Heart left ventricle (tissue), 16 donors: ENCODE measurements at regions not wholly inside any gene's neighbourhood (a gene's known extent, or its start where the extent isn't known, plus 50 kb on each side); places are given as distances from the start of the nearest gene placed in this dataset.

Source experiments
- ATAC-seq, 4 donors: fragments of 200-7000 bp; cut with Tn5 transposase; one replicate each; pipeline ENCODE4 v1.9.1; 2020 to 2022; ENCODE audit warnings: moderate library complexity in 4 of 4, mild to moderate bottlenecking in 3 of 4, moderate number of reproducible peaks in 1 of 4
- DNase-seq, 5 donors: peaks; one replicate each; pipeline ENCODE4 v3.0.0-alpha.2; 2020
- H3K27ac ChIP-seq, 12 donors: fragments of 200-600 bp; sonication (generic) in 4 of 12; one replicate each; pipeline versions ENCODE4 v1.5.0 to v1.8.0; 2016 to 2022; ENCODE audit warnings: mild to moderate bottlenecking in 2 of 12
- H3K27me3 ChIP-seq, 9 donors: fragments of 200-600 bp; sonication (generic) in 2 of 9; one replicate each; pipeline versions ENCODE4 v1.5.1 to v1.8.0; 2016 to 2022; ENCODE audit warnings: mild to moderate bottlenecking in 3 of 9
- H3K36me3 ChIP-seq, 9 donors: fragments of 200-600 bp; sonication (generic) in 2 of 9; one replicate each; pipeline versions ENCODE4 v1.5.0 to v1.8.0; 2018 to 2022; ENCODE audit warnings: mild to moderate bottlenecking in 2 of 9
- H3K4me1 ChIP-seq, 12 donors: fragments of 200-600 bp; sonication (generic) in 4 of 12; one replicate each; pipeline versions ENCODE4 v1.5.0 to v1.8.0; 2016 to 2022; ENCODE audit warnings: mild to moderate bottlenecking in 3 of 12
- H3K4me3 ChIP-seq, 12 donors: fragments of 200-600 bp; sonication (generic) in 4 of 12; one replicate each; pipeline versions ENCODE4 v1.5.0 to v1.8.0; 2017 to 2022; ENCODE audit warnings: mild to moderate bottlenecking in 9 of 12, moderate library complexity in 4 of 12
- H3K9me3 ChIP-seq, 12 donors: fragments of 200-600 bp; sonication (generic) in 4 of 12; one replicate each; pipeline versions ENCODE4 v1.5.0 to v1.8.0; 2016 to 2022; ENCODE audit warnings: mild to moderate bottlenecking in 1 of 12
- POLR2A ChIP-seq, 2 donors: fragments of 450-650 bp; IDR thresholded peaks; one replicate each; pipeline ENCODE4 v1.6.1; 2017; ENCODE audit warnings: antibody characterized with exemption in 2 of 2, mild to moderate bottlenecking in 2 of 2, moderate library complexity in 2 of 2
- WGBS, 4 donors: extraction: QIAGEN DNeasy Blood & Tissue Kit in 2 of 4; methylation state at CpG; one replicate each; pipeline versions ENCODE4 v1.1.5 to v1.1.7; 2013 to 2018; 5-methylcytosine and 5-hydroxymethylcytosine counted together
- intact Hi-C, 10 donors: fragments of 100-400 bp; cut with DNase I; formaldehyde crosslinking; loops; one replicate each; pipeline versions ENCODE4 v1.11.1 to v1.14.2; 2022
- TF ChIP-seq, protein P1 (sequence below), 12 donors: fragments of 200-600 bp; sonication (generic) in 4 of 12; IDR thresholded peaks; one replicate each; pipeline versions ENCODE4 v1.5.0 to v1.8.0; 2018 to 2022; ENCODE audit warnings: antibody characterized with exemption in 12 of 12, mild to moderate bottlenecking in 5 of 12
- donor health status: ischemic (EF 13 %, LVEDD 7.1; RV severe dilation, severe dysfunction).
- donor health status: healthy with polysubstance abuse.
- donor health status: DM: no; HTN: yes; CAD: no.
- donor health status: DM: no; HTN: no; CAD: no.
- donor health status: ischemic (EF 25% LVEDD 6.9; RV normal size, moderate dysfunction).
- donor health status: ischemic (EF 25% LVEDD 5.7; RV mildly dilated, moderate dysfunction).
- donor health status: healthy.
- donor health status: DM: yes; HTN: yes; CAD: no.
- donor health status: ischemic (EF 35%, LVEDD 5.7; RV mildly dilated, moderate dysfunction).
- donor health status: nonischemic (EF 11% LVEDD 7.7; RV severe dilation, severe dysfunction).
- donor health status: DM: yes; HTN: yes; CAD: no.
- donor health status: PGD.
- donor health status: ischemic (EF 29% LVEDD 5.4; RV normal size, mild dysfunction).
- donor health status: nonischemic (EF 23%, LVEDD 6.1; RV moderate dilation, normal function).

DNA sequence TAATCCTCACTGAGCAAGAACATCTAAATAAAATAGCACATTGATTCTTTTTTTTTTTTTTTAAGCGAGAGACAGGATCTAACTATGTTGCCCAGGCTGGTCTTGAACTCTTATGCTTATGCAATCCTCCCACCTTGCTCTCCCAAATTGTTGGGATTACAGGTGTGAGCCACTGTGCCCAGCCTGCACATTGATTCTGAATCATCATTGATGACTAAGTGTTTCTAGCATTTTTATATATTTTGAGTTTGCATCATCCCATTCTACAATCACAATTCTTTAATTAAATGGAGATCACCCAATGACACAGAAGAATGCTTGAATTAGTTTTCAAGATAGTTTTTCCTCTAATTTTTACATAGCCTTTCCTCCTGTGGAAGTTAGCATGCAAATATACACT lies 354.1 kb downstream of the KLF5 start:
- H3K27ac ChIP-seq = no peak overlapping the region
- TF ChIP-seq, protein P1, sequence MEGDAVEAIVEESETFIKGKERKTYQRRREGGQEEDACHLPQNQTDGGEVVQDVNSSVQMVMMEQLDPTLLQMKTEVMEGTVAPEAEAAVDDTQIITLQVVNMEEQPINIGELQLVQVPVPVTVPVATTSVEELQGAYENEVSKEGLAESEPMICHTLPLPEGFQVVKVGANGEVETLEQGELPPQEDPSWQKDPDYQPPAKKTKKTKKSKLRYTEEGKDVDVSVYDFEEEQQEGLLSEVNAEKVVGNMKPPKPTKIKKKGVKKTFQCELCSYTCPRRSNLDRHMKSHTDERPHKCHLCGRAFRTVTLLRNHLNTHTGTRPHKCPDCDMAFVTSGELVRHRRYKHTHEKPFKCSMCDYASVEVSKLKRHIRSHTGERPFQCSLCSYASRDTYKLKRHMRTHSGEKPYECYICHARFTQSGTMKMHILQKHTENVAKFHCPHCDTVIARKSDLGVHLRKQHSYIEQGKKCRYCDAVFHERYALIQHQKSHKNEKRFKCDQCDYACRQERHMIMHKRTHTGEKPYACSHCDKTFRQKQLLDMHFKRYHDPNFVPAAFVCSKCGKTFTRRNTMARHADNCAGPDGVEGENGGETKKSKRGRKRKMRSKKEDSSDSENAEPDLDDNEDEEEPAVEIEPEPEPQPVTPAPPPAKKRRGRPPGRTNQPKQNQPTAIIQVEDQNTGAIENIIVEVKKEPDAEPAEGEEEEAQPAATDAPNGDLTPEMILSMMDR (IDR thresholded peaks at IDR 0.05) = no peak
- no peak for TF ChIP-seq POLR2A (IDR thresholded peaks at IDR 0.05)
- intact Hi-C loops = no loop called here
- no peak overlapping the region for H3K4me3 ChIP-seq
- no peaks in the 10 kb centered on the region for H3K4me1 ChIP-seq
- DNase-seq = no peak
- no peaks in the 10 kb centered on the region for H3K36me3 ChIP-seq
- ATAC-seq = no peak
- H3K27me3 ChIP-seq = no peaks in the 10 kb centered on the region
- WGBS, 4 donors = 87 to 98% (median 92%) methylated on average over 1 of the region's 1 CpG
- H3K9me3 ChIP-seq = no peaks in the 10 kb centered on the region

DNA sequence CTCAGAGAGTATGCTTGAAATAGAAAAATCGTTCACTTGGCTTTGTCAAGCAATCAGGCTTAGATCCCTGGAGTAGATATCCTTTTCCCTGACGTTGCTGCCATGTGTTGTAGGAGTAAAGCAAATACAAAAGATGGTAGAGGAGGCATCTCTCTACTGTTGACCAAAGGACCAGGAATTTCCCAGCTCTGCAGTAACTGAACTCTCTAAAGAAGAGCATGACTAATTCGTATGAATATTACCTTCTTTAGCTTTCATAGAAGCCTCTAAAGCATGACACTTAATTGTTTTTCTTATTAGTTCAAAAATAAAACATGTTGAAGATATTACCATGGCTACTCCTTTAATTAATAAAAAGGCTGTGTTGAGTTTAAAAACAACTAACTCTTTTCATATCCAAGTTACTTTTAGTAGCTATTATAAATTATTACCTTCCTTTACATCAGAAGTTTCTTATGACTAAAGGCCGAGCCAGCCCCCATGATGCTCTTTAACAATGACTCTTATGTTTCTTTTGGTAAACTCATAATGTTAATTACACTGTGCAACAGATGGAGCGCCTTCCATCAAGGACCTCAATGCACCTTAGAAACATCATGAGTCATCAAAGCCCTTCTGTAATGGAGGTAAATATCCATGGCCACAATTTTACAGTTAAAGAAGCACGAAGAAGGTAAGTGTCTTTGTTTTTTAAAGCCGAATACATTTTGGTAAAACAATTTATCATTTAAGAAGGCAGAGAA lies 352.4 kb downstream of the KLF5 start:
- intact Hi-C loops = no loop called here
- WGBS, 4 donors = 69 to 77% (median 74%) methylated on average over 7 of the region's 7 CpGs

DNA sequence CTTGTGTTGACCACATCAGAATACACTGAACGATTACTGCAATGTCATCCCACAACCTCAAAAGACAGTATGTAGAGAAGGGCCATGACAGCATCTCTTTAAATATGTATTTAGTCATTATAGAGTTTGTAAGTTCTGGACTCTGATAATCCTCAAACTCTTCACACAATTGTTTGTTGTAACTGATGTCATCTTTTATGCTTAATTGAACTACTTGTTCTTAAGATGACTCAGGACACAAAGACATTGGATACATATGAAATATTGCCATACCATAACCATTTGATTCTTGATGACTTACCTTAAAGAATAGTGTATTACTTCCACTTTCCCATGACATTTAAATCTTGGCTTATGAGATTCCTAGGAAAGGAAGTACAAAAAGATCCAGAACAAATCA lies 347.6 kb downstream of the KLF5 start:
- Histone ChIP-seq H3K36me3 (no peaks in the 10 kb centered on the region), H3K9me3 (no peaks in the 10 kb centered on the region), H3K27me3 (no peaks in the 10 kb centered on the region), H3K4me1 (no peaks in the 10 kb centered on the region), H3K4me3 (no peak overlapping the region), H3K27ac (no peak overlapping the region)
- DNase-seq = no peak
- no peak for TF ChIP-seq POLR2A (IDR thresholded peaks at IDR 0.05)
- TF ChIP-seq, protein P1 (IDR thresholded peaks at IDR 0.05) = no peak
- ATAC-seq = no peak
- 40 to 90% (median 82%) methylated on average over 1 of the region's 1 CpG for WGBS, 4 donors
- intact Hi-C loops = no loop called here

More for the DNA sequence above, 352.4 kb downstream of the KLF5 start:
- H3K9me3 ChIP-seq = no peaks in the 10 kb centered on the region
- no peak for TF ChIP-seq POLR2A (IDR thresholded peaks at IDR 0.05)
- TF ChIP-seq, protein P1 (IDR thresholded peaks at IDR 0.05) = no peak
- ATAC-seq (no peak), DNase-seq (no peak)
- no peak overlapping the region for H3K4me3 ChIP-seq
- H3K4me1 ChIP-seq = no peaks in the 10 kb centered on the region
- no peaks in the 10 kb centered on the region for H3K36me3 ChIP-seq
- H3K27me3 ChIP-seq = no peaks in the 10 kb centered on the region
- no peak overlapping the region for H3K27ac ChIP-seq

DNA sequence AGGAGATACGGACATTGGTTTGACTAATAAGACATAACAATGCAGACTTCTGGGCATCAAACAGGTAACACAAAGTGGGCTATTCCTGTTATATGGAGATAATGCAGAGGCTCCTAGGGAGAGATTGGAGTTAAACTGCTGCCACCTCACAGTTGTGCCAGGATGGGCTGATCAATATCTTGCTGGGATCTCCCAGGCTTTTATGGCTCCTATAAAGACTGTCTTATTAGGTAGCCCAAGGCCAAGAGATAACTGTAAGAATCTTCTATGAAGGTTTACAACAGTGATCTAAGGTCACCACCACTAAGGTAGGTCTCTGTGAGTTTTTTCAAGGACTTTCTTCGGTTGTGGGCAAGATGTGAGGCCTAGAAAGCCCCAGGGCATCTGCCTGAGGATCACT lies 345.8 kb downstream of the KLF5 start:
- 19 to 78% (median 37%) methylated on average over 2 of the region's 2 CpGs for WGBS, 4 donors
- Histone ChIP-seq H3K9me3 (no peaks in the 10 kb centered on the region), H3K27me3 (no peaks in the 10 kb centered on the region), H3K36me3 (no peaks in the 10 kb centered on the region), H3K27ac (no peak overlapping the region), H3K4me3 (no peak overlapping the region), H3K4me1 (no peaks in the 10 kb centered on the region)
- intact Hi-C loops = no loop called here
- no peak for TF ChIP-seq POLR2A (IDR thresholded peaks at IDR 0.05)
- TF ChIP-seq, protein P1 (IDR thresholded peaks at IDR 0.05) = no peak
- no peak for ATAC-seq
- DNase-seq = no peak
